Osteocyte (in vitro differentiated cells): ENCODE measurements at regions not wholly inside any gene's neighbourhood (a gene's known extent, or its start where the extent isn't known, plus 50 kb on each side); places are given as distances from the start of the nearest gene placed in this dataset.

Experiments
- DNase-seq: peaks from one replicate; pipeline ENCODE4 v3.0.0; 2021; ENCODE audit warnings: mixed read lengths; ENCODE audit not compliant: unreplicated experiment; ENCODE audit errors: extremely low spot score
- H3K27ac Mint-ChIP-seq: one replicate; pipeline ENCODE4 v1.8.0; 2021; ENCODE audit warnings: mild to moderate bottlenecking, mixed read lengths; ENCODE audit not compliant: unreplicated experiment
- H3K27me3 Mint-ChIP-seq: one replicate; pipeline ENCODE4 v1.8.0; 2021; ENCODE audit warnings: mixed read lengths; ENCODE audit not compliant: unreplicated experiment
- H3K36me3 Mint-ChIP-seq: one replicate; pipeline ENCODE4 v1.8.0; 2021; ENCODE audit warnings: mixed read lengths; ENCODE audit not compliant: unreplicated experiment
- H3K4me1 Mint-ChIP-seq: one replicate; pipeline ENCODE4 v1.8.0; 2021; ENCODE audit warnings: mixed read lengths; ENCODE audit not compliant: unreplicated experiment
- H3K4me3 Mint-ChIP-seq: one replicate; pipeline ENCODE4 v1.8.0; 2021; ENCODE audit warnings: mild to moderate bottlenecking, moderate library complexity, mixed read lengths; ENCODE audit not compliant: unreplicated experiment
- H3K9me3 Mint-ChIP-seq: one replicate; pipeline ENCODE4 v1.8.0; 2021; ENCODE audit warnings: mixed read lengths; ENCODE audit not compliant: unreplicated experiment
- TF ChIP-seq, protein P1 (sequence below): fragments of 200-600 bp; sonication (generic); IDR thresholded peaks from 2 replicates; pipeline ENCODE4 v1.5.0; 2021; ENCODE audit warnings: antibody characterized with exemption, mild to moderate bottlenecking, moderate library complexity

DNA sequence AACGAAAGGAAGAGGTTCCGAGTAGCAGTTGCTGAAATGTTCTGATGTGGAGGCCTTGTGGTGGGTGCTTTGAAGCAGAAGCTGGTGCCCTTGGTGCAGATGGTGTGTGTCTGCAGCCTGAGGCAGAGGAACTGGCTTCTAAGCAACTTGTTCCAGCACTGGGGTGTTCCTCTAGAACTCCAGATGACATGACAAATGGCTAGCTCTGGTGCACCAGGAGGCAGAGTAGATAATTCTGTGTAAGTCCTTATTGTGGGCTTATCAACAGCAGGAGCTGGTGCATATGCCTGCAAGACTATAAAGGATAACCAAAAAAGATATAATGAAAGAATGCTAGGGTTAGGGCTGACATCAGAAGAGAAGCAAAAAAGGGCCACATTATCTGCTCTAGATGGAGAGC is 76.5 kb downstream of the ARL5B start:
- Mint-ChIP-seq H3K9me3 (no peaks in the 10 kb centered on the region), H3K27me3 (no peaks in the 10 kb centered on the region), H3K4me3 (no peak overlapping the region), H3K36me3 (no peaks in the 10 kb centered on the region), H3K4me1 (no peaks in the 10 kb centered on the region), H3K27ac (no peak overlapping the region)
- DNase-seq = no peak
- TF ChIP-seq, protein P1, sequence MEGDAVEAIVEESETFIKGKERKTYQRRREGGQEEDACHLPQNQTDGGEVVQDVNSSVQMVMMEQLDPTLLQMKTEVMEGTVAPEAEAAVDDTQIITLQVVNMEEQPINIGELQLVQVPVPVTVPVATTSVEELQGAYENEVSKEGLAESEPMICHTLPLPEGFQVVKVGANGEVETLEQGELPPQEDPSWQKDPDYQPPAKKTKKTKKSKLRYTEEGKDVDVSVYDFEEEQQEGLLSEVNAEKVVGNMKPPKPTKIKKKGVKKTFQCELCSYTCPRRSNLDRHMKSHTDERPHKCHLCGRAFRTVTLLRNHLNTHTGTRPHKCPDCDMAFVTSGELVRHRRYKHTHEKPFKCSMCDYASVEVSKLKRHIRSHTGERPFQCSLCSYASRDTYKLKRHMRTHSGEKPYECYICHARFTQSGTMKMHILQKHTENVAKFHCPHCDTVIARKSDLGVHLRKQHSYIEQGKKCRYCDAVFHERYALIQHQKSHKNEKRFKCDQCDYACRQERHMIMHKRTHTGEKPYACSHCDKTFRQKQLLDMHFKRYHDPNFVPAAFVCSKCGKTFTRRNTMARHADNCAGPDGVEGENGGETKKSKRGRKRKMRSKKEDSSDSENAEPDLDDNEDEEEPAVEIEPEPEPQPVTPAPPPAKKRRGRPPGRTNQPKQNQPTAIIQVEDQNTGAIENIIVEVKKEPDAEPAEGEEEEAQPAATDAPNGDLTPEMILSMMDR = no peak

DNA sequence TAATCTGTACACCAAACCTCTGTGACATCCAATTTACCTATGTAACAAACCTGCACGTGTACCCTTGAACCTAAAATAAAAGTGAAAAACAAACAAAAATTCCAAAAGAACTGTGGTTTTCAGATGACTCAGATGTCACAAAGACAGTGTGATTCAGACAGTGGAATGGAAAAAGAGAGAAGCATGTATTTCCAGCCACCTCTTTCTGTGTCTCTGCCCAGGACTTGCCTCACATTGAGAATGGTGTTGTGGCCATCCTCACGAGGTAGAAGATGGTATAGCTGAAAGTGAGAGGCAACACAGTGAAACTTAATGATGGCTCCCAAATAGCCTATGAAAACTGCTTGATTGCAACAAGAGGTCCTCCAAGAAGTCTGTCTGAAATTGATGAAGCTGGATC is 78.0 kb downstream of the ARL5B start:
- TF ChIP-seq, protein P1 = no peak
- Mint-ChIP-seq H3K4me3 (no peak overlapping the region), H3K4me1 (no peaks in the 10 kb centered on the region), H3K36me3 (no peaks in the 10 kb centered on the region), H3K27ac (no peak overlapping the region), H3K27me3 (no peaks in the 10 kb centered on the region), H3K9me3 (peaks cover 10% of the 10 kb centered on the region)
- no peak for DNase-seq

DNA sequence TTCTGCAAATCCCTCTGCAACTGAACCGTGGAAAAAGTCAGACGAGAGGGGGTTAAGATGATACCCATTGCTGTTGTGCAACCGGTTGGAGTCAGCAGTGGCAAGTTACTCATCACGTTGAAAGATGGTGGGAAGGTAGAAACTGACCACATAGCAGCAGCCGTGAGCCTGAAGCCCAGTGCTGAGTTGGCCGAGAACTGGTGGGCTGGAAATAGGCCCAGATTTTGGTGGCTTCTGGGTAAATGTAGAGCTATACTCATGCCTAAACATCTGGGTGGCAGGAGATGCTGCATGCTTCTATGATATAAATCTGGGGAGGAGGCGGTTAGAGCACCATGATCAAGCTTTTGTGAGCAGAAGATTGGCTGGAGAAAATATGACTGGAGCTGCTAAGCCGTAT is 78.6 kb downstream of the ARL5B start:
- Mint-ChIP-seq H3K27ac (no peak overlapping the region), H3K4me1 (no peaks in the 10 kb centered on the region), H3K4me3 (no peak overlapping the region), H3K27me3 (no peaks in the 10 kb centered on the region), H3K9me3 (peaks cover 10% of the 10 kb centered on the region), H3K36me3 (no peaks in the 10 kb centered on the region)
- no peak for DNase-seq
- TF ChIP-seq, protein P1 = no peak

DNA sequence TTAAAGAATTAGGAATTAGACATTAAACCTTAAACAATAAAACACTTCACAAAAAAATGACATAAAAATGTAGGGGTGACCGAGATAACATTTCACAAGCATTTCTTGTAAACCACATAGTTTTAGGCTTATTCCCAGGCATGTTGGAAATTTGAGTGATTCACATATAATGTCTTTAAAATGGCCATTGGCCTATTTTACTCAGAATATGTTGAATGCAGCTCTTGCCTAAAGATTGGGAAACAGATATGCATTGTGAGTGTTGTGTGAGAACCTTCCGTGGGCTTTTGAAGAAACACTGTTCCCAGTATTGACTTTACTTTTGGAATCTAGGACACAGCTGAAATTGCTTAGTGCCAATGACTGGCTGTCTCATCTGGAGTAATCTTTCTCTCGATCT is 79.6 kb downstream of the ARL5B start:
- Mint-ChIP-seq H3K4me3 (no peak overlapping the region), H3K36me3 (no peaks in the 10 kb centered on the region), H3K27ac (no peak overlapping the region), H3K27me3 (no peaks in the 10 kb centered on the region), H3K4me1 (no peaks in the 10 kb centered on the region), H3K9me3 (peaks cover 10% of the 10 kb centered on the region)
- DNase-seq = no peak
- TF ChIP-seq, protein P1 = no peak

DNA sequence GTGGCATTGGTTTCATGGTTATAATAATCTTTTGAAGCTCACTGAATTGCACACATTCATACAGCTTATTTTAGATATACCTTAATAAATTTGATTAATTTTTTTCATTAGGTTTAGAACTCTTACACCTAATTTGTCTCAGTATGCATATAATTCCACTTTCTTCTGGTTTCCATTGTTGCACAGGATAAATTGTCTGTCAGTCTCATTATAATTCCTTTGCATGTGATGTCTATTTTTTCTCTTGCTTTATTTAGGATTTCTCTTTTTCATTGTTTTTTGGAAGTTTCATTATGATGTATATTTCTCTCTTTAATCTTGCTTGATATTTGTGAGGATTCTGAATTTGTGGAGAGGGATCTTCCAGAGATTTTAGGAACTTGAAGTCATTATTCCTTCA is 84.7 kb downstream of the ARL5B start:
- Mint-ChIP-seq H3K27me3 (no peaks in the 10 kb centered on the region), H3K4me3 (no peak overlapping the region)

More for the DNA sequence above, 84.7 kb downstream of the ARL5B start:
- Mint-ChIP-seq H3K36me3 (no peaks in the 10 kb centered on the region), H3K27ac (no peak overlapping the region), H3K4me1 (no peaks in the 10 kb centered on the region), H3K9me3 (peaks cover 16% of the 10 kb centered on the region)
- TF ChIP-seq, protein P1 = no peak
- DNase-seq = no peak
